Stimulated activated CD4-positive, alpha-beta T cell treated with anti-CD3 and anti-CD28 coated beads, Interleukin-1b, Interleukin-23, amount 100 ng/mL, for 1 hour (primary cell): ENCODE measurements at regions not wholly inside any gene's neighbourhood (a gene's known extent, or its start where the extent isn't known, plus 50 kb on each side); places are given as distances from the start of the nearest gene placed in this dataset.

ENCODE experiments used
- DNase-seq, 2 donors: peaks; one replicate each; pipeline ENCODE4 v3.0.0-alpha.2; 2020; ENCODE audit warnings: low read depth in 2 of 2

DNA sequence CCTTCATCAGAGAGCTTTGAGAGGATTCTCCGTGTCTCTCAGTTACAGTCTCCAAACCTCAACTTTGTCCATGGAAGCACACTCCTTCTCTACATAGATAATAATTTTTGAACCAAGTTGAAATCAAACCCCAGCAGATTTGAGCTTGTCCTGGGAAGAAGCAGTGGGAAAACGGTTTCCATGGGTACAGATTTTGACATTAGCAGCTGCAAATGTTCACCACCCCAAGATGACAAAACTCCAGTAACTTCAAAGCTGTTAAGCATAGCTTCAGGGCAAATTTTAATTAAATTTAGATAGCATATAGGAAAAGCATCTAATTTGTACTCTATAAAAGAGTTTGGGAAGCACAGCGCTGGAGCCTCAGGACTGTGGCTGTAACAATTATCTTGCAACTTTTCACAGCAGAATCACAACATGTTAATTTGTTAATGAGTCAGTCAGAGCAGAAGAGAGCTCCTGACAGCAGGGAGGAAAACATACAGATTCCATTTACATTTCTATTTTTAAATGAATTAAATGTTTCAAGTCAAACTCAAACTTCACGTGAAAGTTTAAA lies 240.7 kb downstream of the BMP7 start:
- no peak for DNase-seq

DNA sequence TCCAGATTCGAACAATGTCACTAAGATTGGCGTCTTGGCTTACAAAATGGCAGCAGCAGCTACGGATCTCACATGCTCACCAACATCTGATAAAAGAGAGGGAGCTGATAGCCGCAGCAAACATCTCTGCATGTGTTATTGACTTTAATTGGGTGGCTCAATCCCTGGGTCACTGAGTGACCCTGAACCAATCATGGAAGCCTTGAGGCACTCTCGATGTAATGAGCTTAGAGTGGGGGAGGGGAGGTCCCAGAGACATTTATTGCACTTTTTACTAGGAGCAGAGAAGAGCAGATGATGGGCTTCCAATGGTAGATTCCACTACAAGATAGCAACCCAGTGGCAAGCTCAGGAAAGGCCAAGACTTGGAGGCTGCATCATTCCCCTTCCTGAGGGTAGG lies 238.7 kb downstream of the BMP7 start:
- DNase-seq = no peak

DNA sequence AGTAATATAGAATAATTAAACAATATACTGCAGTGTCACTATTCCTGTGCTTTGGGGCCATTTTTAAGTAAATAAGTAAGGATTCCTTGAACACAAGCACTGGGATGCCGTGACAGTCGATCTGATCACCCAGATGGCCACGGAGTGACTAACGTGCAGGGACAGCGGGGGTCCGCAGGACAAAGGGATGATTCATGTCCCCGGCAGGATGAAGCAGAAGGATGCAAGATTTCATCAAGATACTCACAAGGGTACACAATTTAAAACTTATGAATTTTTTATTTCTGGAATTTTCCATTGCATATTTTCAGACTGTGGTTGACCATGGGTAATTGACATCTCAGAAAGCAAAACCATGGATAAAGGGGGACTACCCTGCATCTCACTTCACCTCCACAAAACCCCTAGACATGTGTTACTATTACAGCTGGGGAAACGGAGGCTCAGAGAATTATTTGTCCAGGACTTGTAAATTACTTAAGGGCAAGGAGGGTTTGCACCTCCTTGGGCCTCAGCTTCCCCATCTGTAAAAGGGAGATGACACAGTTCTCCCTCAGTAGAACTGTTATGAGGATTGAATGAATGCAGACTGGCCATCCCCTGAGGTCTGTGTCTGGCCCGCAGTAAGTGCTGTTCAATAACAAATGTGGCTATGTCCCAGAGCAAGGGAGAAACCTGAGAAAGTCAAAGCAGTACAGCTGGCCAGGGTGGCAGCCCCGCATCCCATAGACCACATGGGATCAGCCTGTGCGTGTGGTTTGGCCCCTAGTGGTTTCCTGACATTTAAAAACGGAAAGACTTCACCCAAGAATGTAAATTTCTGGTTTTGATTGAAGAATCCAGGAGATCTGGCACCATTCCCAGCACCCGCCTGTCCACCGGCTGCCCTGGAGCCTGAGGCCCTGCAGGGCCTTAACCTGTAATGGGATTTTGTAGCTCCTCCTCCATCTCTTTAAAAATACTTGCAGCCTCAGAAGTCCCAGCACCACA lies 235.5 kb downstream of the BMP7 start:
- no peak for DNase-seq

DNA sequence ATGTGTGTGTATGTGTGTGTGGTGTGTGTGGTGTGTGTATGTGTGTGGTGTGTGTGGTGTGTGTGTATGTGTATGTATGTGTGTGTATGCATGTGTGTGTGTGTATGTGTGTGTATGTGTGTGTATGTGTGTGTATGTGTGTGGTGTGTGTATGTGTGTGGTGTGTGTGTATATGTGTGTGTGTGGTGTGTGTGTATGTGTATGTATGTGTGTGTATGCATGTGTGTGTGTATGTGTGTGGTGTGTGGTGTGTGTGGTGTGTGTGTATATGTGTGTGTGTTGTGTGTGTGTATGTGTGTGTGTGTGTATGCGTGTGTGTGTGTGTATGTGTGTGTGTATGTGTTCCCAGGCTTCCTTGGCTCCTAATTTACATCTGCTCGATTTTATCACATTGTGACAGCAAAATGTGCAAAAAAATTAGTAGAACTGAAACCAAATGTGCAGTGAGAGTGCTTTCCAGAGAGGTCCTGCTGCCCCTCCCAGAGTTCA lies 234.5 kb downstream of the BMP7 start:
- DNase-seq = no peak

DNA sequence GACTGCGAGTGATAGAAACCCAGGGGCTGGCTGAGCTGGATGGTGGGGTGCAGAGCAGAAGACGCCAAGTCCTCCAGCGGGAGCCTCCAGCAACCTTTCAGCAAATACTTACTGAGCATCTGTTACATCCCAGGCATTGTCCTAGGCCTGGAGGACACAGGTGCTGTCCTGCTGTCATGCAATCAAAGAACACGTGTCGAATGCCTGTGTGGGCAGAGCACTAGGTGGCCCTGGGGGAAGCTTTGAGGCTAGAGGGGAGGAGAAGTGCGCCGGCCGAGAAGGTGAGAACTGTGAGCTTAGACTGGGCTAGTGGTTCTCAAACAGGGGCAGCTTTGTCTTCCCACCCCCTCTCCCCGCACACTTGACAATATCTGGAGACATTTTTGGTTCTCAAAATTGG lies 233.6 kb downstream of the BMP7 start:
- DNase-seq = no peak

DNA sequence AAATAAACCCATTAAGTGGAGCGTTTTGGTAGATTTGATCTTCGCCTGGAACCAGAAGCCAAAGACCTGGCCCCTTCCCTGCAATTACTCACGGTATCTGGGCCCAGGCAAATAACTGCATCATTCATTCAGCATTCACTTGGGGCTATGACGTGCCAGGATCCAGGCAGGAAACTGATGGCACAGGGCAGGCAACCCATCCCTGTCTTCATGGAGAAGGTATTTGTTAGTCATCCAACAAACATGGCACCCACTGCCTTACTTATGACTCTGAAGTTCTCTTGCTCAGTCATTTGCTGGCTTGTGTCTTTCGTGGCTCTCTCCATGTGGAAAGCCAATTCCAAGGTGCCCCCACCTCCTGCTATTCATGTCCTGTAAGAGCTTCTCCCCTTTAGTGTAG lies 232.4 kb downstream of the BMP7 start:
- no peak for DNase-seq

DNA sequence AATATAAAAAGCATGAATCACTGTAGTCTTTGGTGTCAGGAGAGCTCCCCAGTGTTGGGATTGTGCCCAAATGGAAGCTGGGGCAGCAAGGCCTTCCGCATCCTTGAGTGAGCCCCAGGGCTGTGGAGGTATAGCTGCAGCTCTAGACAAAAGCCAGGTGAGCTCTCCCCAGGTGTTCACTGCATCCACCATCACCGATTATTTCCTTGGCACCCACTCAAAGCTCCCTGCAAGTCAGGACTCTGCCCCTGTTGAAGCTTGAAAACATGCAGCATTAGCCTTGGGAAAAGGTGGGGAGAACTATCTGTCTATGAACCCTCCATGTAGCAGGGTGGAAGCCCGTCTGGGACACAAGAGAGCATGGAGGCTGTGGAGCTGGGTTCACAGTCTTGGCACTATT lies 228.8 kb downstream of the BMP7 start:
- no peak for DNase-seq

DNA sequence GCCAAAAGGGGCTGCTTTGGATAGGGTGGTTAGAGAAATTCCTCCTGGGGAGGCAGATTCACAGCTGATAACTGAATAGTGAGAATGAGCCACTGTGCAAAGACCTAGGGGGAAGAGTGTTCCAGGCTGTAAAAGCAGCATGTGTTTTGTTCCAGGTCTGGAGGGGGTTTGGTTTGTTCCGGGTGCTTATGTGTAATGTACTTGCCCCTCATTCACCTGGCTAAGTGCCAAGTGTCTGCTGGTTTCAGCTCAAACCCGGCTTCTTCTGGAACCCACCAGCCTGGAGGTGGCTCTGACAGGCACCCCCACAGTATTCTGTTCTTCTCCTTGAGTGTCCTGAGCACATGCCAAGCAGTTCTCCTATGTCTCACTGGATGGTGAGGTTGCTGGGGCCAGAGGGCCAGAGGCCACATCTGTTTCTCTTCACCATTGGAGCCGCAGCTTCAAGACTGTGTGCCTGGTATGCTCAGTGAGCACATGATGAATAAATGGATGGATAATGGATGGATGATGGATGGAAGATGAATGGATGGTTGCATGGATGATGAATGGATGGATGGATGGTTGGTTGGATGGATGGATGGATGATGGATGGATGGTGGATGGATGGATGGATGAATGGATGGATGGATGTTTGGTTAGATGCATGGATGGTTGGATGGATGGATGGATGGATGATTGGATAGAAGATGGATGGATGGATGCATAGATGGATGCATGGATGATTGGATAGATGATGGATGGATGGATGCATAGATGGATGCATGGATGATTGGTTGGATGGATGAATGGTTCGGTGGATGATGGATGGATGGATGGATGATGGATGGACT lies 227.6 kb downstream of the BMP7 start:
- no peak for DNase-seq

DNA sequence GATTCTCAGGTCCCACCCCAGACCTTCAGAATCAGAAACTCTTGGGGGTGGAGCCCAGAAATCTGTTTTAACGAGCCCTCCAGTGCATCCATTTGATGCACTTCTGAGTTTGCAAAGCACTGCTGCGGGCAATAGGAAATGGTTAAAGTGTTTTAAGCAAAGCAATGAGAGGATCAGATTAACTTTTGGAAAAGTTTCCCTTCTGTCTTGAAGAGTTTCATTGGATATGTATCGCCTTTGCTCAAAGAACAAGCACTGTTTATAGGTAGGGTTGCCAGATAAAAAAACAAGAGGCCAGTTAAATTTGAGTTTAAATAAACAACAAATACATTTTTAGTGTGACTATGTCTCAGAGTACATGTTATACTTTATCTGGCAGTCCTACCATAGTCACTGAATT lies 226.0 kb downstream of the BMP7 start:
- DNase-seq = no peak

DNA sequence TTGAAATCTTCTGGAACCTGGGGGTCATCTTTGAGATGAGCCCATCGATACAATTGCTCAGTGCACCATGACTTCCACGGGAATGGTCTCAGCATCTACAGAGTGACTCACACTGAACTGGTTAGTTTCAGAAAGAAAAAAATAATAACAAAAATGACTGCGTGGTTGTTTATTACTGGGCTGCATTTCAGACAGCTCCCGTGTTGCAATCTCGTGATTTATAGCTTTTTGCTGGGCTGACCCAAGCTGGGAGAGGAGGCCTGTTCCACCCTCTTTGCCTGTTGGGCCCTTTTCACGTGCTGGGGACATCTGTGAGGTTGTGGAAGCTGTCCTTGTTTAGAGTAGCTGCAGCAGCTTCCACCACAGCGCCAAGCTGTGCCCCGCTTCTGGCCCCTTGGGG lies 225.5 kb downstream of the BMP7 start:
- no peak for DNase-seq

DNA sequence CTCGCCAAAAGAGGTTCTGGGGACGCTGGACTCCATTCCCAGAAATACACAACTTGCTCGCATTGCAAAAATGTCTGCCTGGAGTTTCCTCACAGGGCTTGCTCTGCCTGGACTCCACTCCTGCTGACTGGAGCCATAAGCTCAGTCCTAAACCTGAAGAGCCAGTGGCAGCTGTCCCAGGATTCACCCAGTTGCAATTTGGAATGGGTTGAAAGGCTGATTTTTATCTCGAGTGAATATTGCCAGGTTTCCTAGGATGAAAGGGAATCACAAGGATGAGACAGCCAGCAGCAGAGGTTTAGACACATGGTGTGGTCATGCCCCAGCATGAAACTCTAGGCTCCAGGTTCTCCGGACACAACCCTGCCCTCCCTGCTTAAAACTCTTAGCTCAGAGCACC lies 223.3 kb downstream of the BMP7 start:
- DNase-seq = no peak

DNA sequence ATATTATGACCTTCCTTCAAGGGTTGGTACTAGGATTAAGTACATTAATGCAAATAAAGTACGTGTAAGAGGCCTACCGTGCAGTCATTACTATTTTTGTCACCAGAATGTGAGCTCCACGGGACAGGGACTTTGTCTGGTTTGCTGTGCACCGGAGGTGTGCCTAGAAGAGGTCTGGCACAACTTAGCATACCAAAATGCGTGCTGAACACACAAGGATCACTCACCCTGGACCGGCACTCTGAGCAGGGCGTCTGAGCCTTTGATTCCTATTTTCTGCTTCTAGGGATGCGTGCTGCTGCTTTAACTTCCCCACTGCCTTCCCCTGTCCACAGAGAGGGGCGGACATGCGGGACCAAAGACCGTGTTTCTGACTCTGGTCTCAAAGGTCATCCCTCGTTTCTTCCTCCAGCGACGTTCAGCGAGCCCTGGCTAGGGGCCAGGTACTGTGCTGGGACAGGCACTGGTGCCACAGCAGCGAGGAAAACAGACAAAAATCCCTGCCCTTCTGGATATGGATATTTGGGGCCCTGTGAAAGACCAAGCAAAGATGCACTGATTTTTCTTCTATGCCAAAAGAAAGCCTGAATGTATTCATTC lies 222.7 kb downstream of the BMP7 start:
- no peak for DNase-seq

DNA sequence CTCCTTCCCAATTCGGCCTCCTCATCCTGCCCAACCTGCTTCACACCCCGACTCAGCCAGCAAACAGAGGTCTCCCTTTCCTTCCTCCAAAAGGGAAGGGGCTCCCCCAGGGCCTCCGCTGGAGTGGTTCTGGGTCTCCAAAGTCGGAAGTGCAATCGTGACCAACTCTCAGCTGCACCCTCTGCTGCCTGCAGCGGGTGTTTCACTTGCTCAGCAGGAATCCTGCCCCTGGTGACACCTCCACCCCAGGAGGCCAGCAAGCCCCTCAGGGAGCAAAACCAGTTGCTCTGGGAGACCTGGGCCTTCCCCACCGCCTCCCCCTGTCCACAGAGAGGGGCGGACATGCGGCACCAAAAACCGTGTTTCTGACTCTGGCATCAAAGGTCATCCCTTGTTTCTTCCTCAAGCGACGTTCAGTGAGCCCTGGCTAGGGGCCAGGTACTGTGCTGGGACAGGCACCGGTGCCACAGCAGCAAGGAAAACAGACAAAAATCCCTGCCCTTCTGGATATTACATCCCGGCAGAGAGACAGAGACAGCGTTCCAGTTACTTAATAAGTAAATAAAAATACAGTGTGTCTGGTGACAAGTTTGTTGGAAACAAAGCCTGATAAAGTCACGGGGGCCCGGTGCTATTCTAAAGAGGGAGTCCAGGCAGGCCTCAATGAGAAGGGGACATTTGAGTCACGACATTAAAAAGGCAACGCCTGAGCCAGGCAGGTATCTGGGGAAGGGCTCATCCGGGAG lies 219.0 kb downstream of the BMP7 start:
- DNase-seq = no peak

DNA sequence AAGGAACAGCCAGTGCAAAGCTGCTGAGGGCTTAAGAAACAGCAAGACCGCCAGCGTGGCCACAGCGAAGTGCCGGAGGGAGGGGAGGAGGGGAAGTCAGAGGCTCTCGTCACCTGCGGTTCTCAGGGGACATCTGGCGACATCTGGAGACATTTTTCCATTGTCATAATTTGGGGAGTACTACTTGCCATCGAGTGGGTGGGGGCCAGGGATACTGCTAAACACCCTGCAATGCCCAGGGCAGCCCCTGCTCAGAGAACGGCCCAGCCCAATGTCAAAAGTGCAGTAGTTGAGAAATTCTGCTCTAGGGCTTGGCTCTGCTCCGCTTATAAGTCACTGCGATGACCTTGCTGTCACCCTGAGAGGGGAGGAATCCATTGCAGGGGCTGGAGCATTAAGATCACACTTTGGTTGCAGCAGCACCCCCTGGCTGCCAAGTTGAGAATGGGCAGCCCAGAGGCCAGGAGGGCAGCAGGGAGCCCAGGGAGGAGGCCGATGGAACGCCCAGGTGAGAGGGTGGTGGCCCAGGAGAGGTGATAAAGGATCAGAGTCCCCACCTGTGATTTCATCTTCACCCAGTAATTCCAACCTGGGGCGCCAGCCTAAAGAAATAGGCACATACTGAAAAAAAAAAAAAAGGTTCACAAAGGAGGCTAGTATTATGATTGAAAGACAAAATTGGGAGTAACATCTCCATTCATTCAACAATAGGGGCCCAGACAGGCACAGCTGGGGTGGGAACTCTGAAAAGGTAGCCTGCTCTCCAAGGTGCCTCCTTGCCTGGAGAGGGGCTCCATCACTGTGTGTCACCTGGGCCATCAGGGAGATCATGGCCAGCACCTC lies 218.2 kb downstream of the BMP7 start:
- DNase-seq = no peak

DNA sequence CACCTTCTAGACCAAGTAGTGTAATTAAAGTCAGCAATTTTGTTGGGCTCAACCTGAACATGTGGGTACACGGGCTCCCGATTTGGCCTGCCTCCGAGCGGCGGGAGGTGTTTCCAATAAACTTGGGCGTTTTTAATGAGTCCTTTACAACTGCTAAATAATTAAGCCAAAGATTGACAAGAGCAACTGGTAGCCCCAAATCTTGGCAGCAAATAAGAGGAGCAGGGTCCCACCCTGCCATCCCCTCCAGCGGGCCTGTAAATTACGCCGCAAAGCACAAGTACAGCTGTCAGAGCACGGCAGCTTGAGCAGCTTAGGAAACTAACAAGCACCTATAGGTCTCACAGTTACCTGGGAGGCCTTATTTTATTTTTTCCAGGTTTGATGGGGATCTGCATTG lies 217.1 kb downstream of the BMP7 start:
- no peak for DNase-seq

DNA sequence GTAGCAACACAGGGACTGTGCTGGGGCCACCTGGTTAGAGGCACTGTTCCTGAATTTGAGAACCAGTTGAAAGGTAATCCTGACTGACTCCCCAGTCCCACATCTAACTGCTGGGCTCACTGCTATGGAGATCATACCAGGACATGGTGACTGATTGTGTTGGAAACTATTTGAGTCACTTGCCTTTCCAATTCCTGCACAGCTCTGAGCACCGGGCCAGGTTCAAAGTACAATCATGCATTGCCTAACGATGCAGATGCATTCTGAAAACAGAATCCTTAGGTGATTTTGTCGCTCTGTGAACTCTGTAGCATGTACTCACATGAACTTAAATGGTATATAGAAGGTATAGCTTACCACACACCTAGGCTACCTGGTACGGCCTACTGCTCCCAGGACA lies 215.3 kb downstream of the BMP7 start:
- no peak for DNase-seq

DNA sequence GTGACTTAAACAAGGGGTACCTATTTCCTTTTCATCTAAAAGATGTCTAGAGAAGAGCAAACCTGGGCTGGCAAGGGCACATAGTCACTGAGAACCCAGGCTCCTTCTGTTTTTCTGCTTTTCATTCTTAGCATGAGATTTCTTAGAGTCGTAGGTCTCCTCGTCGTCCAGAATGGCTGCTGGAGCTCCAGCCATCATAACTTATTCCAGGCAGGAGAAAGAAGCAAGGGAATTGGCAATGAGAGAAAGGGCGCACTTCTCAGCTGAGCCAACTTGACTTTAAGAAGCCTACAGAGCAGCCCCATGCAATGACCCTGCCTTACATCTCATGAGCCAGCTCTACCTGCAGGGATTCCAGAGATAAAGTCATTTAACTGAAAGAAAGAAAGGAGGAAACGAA lies 213.4 kb downstream of the BMP7 start:
- DNase-seq = no peak

DNA sequence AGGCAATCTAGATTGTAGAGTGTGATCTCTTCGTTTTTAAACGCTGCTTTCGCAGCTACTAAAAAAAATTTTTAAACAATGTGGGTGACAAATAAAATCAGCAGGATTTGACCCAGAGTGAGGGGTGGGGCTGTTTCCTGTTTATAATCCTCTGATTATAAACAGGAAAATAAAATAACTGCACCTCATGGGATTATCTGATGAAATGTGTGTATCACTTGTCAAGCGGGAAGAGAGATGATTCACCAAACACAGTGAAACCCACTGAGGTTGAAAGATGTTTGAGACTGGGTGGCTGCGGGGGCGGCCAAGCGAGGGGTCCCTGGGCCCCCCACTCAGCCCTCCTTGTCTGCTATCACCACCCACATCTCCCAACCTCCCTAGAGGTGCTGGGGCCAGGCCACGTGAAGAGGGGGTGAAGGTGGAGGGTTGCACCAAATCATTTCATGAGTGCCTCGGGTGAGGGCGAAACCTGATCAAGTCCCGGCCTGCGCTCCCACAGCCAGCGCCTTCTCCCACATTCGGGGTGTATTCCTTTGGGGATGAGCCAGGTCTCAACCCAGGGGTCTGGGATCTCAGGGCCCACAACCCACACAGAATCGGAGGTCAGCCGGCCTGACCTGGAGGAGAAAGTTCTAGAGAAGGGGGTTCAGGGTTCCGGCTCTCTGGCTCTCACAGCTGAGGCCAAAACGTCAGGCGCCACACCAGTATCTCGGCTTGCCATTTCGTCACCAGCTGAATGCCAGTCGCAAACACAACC lies 212.5 kb downstream of the BMP7 start:
- no peak for DNase-seq

DNA sequence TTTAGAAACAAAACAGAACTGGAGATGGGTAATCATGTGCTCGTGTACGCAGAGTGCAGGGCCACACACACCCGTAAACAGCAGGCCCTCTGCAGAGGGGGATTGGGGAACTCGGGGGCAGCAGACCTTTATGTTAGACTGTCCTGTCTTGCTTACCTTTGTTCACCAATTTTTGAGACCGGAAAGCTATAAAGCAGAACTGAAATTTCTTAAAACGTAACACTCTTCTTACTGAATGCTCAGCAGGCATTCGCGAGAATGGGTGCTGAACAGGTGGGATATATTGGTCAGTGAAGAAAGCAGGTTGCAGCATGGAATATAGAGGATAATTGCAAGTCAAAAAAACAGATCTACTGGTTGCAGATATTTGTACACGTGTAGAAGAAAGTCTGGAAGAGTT lies 211.1 kb downstream of the BMP7 start:
- no peak for DNase-seq

DNA sequence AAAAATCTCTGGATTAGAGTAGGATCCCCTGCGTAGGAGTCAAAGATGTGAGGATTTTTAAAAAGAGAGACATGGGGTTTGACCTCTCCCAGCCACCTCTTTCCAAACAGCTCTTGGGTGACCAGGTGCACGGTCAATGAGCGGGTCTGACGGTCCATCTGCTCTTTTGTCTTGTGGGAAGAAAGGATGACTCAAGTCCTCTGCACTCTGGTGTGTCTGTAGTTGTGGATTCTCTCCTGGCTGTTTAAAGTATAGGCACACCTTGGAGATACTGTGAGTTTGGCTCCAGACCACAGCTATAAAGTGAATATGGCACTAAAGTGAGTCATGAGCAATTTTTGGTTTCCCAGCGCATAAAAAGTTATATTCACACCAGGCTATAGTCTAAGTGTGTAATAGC lies 209.8 kb downstream of the BMP7 start:
- no peak for DNase-seq
